Stimulated activated naive B cell treated with anti-CD40 and anti-IgM and Interleukin-4, amounts not matched to agents 10 μg/mL and 1 μg/mL and 100 μg/mL, for 72 hours (primary cell): ENCODE measurements at regions not wholly inside any gene's neighbourhood (a gene's known extent, or its start where the extent isn't known, plus 50 kb on each side); places are given as distances from the start of the nearest gene placed in this dataset.

Experiments used
- ATAC-seq, 2 donors: fragments of 150-1000 bp; cut with Tn5 transposase; replicated peaks; 2 replicates each; pipeline ENCODE4 v1.10.0; 2021; ENCODE audit warnings: moderate library complexity in 1 of 2
- DNase-seq: peaks from one replicate; pipeline ENCODE4 v3.0.0; 2021
- H3K27ac Mint-ChIP-seq: one replicate; pipeline ENCODE4 v1.8.0; 2022; ENCODE audit warnings: mild to moderate bottlenecking, mixed read lengths
- H3K27me3 Mint-ChIP-seq, 2 donors: one replicate each; pipeline ENCODE4 v1.8.0; 2022; ENCODE audit warnings: mixed read lengths in 2 of 2
- H3K36me3 Mint-ChIP-seq, 2 donors: one replicate each; pipeline ENCODE4 v1.8.0; 2022; ENCODE audit warnings: mixed read lengths in 2 of 2, mild to moderate bottlenecking in 1 of 2
- H3K4me1 Mint-ChIP-seq, 2 donors: one replicate each; pipeline ENCODE4 v1.8.0; 2022; ENCODE audit warnings: mixed read lengths in 2 of 2, mild to moderate bottlenecking in 1 of 2
- H3K4me3 Mint-ChIP-seq, 2 donors: one replicate each; pipeline ENCODE4 v1.8.0; 2022; ENCODE audit warnings: mild to moderate bottlenecking in 2 of 2, mixed read lengths in 2 of 2, moderate library complexity in 1 of 2
- H3K9me3 Mint-ChIP-seq, 2 donors: one replicate each; pipeline ENCODE4 v1.8.0; 2022; ENCODE audit warnings: mixed read lengths in 2 of 2, mild to moderate bottlenecking in 1 of 2

DNA sequence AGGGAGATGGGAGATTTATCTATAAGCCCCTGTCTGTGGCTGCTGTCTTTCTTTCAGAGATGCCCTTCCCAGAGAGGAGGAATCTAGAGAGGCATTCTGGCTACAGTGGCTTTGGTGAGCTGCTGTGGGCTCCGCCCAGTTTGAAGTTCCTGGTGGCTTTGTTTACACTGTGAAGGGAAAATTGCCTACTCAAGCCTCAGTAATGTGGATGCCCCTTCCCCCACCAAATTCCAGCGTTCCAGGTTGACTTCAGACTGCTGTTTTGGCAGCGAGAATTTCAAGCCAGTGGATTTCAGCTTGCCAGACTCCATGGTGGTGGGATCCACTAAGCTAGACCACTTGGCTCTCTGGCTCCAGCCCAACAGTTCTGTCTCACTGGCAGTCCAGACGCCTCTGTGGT, 951.6 kb downstream of the CCSER2 start:
- Mint-ChIP-seq H3K27ac (no peak overlapping the region), H3K9me3 (peaks cover 0 to 3% of the 10 kb centered on the region in 2 donors), H3K27me3 (no peaks in the 10 kb centered on the region), H3K36me3 (no peaks in the 10 kb centered on the region), H3K4me3 (no peak overlapping the region), H3K4me1 (no peaks in the 10 kb centered on the region)
- ATAC-seq: no peak
- DNase-seq: no peak

DNA sequence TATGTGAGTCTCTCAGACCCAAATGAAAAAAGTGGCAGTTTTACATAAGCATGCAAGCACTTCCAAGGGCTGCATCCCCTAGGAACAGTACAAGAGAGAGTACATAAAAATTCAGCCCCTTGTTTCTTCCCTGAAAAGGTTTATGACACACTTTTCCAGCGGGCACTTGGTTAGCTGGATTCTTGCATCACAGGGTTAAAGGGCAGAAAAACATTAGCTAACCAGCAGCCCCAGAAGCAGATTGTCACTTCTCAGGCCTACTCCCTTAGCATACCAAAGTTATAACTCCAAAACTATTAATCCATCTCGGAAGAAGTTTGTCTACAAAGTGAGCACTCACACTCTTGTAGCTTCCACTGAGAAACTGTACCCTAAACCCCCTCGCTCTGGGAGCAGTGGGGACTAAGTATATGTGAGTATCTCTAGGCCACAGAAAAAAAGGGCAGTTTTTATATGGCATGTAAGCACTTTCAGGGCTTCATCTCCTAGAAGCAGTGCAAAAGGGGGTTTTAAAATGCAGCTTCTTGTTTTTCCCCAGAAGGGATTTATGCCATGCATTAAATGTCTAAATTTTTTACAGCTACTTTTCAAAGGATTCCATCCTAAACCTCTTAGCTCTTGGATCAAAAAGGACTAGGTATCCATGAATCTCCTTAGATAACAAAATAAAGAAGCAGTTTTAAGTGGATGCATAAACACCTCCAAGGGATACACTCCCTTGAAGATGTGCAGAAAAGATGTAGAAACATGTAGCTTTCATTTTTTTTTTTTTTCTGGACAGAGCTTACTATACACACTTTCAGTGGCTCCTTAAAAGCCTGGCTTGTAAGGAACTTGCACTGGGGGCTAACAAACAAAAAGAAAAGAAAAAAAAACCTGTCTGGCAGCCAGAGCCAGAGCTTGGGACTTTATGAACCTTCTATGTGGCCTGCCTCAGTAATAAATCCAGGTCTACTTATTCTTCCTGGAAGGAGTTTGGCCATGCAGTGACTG, 956.7 kb downstream of the CCSER2 start:
- Mint-ChIP-seq H3K4me1 (no peaks in the 10 kb centered on the region), H3K9me3 (peaks cover 0 to 2% of the 10 kb centered on the region in 2 donors), H3K27ac (no peak overlapping the region), H3K27me3 (no peaks in the 10 kb centered on the region), H3K36me3 (no peaks in the 10 kb centered on the region), H3K4me3 (no peak overlapping the region)
- ATAC-seq (no peak), DNase-seq (no peak)

DNA sequence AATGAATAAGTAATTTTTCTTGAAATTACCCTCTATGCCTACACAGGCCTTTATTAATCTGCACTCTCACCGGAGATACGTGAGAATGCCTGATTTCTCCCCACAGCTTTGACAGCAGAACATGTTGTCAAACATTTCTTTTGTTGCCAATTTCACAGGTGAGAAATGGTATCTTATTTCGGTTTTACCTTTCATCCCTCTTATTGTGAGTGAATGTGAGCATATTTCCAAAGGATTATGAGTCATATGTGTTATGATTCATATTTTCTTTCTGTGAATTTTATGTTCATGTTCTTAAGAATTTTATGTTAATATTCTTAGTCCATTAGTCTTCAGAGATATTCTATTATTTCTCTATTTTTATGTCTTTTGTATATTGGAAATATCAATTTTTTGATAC, 965.1 kb downstream of the CCSER2 start:
- H3K36me3 Mint-ChIP-seq: no peaks in the 10 kb centered on the region

DNA sequence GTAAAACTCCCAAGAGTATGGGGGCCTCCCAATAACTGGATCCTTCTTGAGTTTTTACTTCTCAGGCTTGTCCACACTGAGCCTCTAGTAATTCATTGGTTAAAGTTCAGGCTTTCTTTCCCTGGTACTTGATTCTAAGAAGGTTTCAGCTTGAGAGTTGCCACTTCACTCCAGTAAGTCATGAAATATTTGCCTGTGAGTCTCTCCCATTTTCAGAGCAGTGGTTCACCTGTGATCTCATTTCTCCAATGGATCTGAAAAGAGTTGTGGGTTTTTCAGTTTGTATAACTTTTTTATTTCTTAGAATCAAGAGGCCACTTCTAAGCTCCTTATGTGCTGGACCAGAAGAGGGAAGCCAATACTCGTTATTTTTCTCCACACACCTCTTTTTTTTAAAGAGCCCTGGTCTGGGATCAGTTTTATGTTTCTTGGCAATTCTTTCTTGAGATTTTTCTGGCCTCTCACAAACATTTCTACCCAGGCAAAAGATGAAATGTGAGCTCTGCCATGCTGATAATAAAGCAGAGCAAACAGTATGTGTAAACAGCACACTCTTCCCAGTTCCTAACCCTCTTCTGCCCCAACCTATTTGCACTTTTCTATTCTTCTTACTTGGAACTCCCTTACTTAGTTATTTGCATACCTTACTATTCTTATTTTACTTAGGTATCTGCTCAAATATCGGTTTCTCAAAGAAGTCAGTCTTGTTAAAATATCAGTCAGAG, 983.4 kb downstream of the CCSER2 start:
- H3K27me3 Mint-ChIP-seq: no peaks in the 10 kb centered on the region
- H3K4me1 Mint-ChIP-seq: no peaks in the 10 kb centered on the region
- no peaks in the 10 kb centered on the region for H3K36me3 Mint-ChIP-seq
- no peak overlapping the region for H3K27ac Mint-ChIP-seq
- peaks cover 0 to 4% of the 10 kb centered on the region in 2 donors for H3K9me3 Mint-ChIP-seq
- no peak for ATAC-seq
- no peak overlapping the region for H3K4me3 Mint-ChIP-seq
- DNase-seq: no peak

More for the DNA sequence above, 965.1 kb downstream of the CCSER2 start:
- no peak overlapping the region for H3K27ac Mint-ChIP-seq
- no peaks in the 10 kb centered on the region for H3K27me3 Mint-ChIP-seq
- DNase-seq: no peak
- H3K4me3 Mint-ChIP-seq: no peak overlapping the region
- no peaks in the 10 kb centered on the region for H3K4me1 Mint-ChIP-seq
- ATAC-seq: no peak
- H3K9me3 Mint-ChIP-seq: peaks cover 0 to 8% of the 10 kb centered on the region in 2 donors

DNA sequence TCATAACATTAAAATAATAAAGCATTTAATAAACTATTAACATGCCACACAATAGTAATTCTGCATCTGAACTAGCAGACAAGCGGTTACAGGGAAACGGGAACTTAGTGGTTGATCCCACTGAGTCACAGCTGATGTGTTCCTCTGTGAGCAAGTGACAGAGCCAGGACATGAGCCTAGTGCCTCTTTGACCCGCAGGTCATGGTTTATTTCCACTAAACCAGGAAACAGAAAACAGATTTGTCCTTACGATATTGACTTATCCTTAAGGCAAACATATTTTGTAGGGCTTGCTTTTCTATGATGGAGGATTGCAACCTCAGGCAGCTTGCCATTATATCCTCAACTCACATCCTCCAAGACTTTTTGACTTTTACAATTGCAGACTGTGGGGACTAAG, 987.3 kb downstream of the CCSER2 start:
- Mint-ChIP-seq H3K27me3 (no peaks in the 10 kb centered on the region), H3K27ac (no peak overlapping the region), H3K9me3 (peaks cover 0 to 5% of the 10 kb centered on the region in 2 donors), H3K36me3 (no peaks in the 10 kb centered on the region), H3K4me1 (no peaks in the 10 kb centered on the region), H3K4me3 (no peak overlapping the region)
- DNase-seq (no peak), ATAC-seq (no peak)

DNA sequence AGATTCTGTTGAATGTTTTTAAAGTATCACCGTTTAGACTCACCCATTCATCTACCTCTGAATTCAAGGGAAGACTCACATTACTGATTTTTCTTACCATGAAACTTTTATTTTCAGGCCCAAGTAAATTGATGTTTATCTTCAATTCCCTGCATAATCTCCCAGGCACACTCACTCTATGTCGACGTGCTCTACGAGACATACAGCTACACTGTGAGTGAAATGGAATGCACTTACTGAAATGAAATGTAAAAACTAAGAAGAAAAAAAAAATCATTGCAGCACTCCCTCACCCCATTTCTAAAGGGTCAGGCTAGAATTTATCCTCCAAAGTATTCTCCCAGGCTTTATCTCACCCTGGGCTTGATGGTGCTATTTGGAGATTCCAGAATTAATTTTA, 987.9 kb downstream of the CCSER2 start:
- Mint-ChIP-seq H3K27me3 (no peaks in the 10 kb centered on the region), H3K4me1 (no peaks in the 10 kb centered on the region), H3K27ac (no peak overlapping the region), H3K9me3 (peaks cover 0 to 5% of the 10 kb centered on the region in 2 donors), H3K4me3 (no peak overlapping the region), H3K36me3 (no peaks in the 10 kb centered on the region)
- ATAC-seq: no peak
- no peak for DNase-seq

DNA sequence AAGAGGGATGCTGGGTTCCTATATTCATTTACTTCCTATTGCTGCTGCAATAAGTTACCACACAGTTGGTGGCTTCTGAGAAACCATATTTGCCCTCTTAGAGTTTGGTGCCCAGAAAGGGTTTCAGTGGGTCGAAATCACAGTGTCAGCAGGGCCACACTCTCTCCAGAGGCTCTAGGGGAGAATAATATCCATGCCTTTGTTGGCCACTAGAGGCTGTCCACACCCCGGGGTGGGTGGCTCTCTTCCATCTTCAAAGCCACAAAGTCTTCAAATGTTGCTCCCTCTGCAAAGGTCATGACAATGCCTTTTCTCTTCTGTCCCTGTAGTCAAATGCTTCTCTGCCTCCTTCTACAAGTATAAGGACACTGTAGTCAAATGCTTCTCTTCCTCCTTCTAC, 989.4 kb downstream of the CCSER2 start:
- no peak overlapping the region for H3K27ac Mint-ChIP-seq
- H3K9me3 Mint-ChIP-seq: peaks cover 0 to 3% of the 10 kb centered on the region in 2 donors
- ATAC-seq (no peak), DNase-seq (no peak)
- H3K27me3 Mint-ChIP-seq: no peaks in the 10 kb centered on the region
- no peaks in the 10 kb centered on the region for H3K36me3 Mint-ChIP-seq
- H3K4me1 Mint-ChIP-seq: no peaks in the 10 kb centered on the region
- no peak overlapping the region for H3K4me3 Mint-ChIP-seq

DNA sequence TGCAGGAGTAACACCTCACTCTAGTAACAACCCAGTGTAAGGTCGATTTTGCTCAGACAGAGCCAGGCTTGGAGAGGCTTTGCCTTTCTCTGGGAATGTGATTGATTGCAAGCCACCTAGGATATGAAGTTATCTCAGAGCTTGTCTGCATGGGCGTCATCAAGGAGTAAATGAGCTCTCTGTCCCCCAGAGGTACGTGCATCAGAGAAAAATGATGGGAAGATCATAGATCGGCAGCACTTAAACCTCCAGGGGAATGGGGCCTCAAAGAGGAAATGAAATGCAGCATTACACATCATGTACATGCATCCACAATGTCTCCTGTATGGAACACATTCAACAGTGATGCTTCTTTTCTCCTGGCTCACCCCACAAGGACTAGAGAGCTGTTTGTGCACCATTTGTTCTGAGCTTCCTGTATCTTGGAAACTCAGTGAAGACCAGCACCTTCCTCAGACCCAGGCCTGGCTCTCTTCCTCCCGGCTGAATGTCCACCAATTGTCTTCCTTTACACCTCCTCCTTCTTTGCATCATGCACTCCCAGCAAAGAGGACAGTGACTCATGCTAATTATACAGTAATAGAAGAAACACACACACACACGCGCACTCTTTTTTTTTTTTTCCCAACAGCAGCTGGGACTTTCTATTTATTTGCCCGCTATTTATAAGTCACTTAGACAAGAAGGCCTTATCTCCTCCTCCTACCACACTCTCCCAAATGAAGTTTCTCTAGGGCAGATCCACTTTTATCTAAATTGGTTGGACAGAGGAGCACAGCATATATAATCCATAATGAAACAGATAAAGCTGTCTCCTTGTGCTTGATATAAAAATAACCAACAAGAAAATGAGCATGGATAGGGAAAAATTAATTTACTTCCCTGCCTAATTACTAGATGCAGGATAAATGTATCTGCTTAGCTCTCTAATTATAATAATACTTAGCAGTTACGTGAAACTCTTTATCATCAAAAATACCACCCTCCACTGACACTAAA, 990.7 kb downstream of the CCSER2 start:
- no peaks in the 10 kb centered on the region for H3K36me3 Mint-ChIP-seq
- H3K27me3 Mint-ChIP-seq: no peaks in the 10 kb centered on the region
- no peak for ATAC-seq
- DNase-seq: no peak
- H3K9me3 Mint-ChIP-seq: peaks cover 0 to 3% of the 10 kb centered on the region in 2 donors
- no peak overlapping the region for H3K4me3 Mint-ChIP-seq
- no peak overlapping the region for H3K27ac Mint-ChIP-seq
- H3K4me1 Mint-ChIP-seq: no peaks in the 10 kb centered on the region

DNA sequence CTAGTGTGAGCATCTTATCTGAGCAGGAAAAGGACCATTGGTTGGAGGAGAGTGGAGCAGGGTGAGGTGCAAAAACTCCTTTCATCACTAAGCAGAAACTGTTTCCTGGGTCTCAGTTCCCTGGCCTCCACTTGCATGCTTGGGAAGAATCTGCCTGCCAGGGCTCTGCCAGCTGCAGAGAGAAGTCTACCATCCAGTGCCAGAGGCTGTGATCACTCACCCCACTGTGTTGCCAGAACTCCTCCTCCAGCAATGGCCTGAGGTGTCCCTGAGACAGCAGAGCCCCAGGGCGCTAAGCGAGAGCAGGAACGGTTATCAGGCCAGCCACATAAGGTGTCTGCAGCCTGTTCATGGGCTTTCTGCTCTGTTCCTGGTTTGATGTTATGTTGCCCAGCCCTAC, 991.4 kb downstream of the CCSER2 start:
- no peak overlapping the region for H3K27ac Mint-ChIP-seq
- ATAC-seq (no peak), DNase-seq (no peak)
- H3K27me3 Mint-ChIP-seq: no peaks in the 10 kb centered on the region
- peaks cover 0 to 3% of the 10 kb centered on the region in 2 donors for H3K9me3 Mint-ChIP-seq
- H3K4me1 Mint-ChIP-seq: no peaks in the 10 kb centered on the region
- H3K36me3 Mint-ChIP-seq: no peaks in the 10 kb centered on the region
- no peak overlapping the region for H3K4me3 Mint-ChIP-seq

DNA sequence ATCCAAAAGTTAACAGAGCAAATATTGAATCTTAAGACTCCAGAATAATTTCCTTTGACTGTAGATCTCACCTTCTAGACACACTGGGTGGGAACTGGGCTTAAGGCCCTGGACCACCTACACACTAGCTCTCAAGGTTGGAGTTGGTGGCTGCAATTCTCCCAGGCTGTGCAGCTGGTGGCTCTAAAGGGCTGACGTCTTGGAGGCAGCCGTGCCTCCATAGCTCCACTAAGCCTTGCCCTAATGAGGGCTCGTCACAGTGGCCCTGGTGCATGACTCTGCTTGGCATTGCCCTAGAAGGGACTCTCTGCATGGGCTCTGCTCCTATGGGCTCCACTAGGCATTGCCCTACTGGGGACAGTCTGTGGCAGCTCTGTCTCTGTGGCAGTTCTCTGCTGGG, 1005.2 kb downstream of the CCSER2 start:
- no peak overlapping the region for H3K4me3 Mint-ChIP-seq
- H3K27me3 Mint-ChIP-seq: no peaks in the 10 kb centered on the region
- no peaks in the 10 kb centered on the region for H3K9me3 Mint-ChIP-seq
- ATAC-seq (no peak), DNase-seq (no peak)
- H3K4me1 Mint-ChIP-seq: no peaks in the 10 kb centered on the region
- no peak overlapping the region for H3K27ac Mint-ChIP-seq
- no peaks in the 10 kb centered on the region for H3K36me3 Mint-ChIP-seq

DNA sequence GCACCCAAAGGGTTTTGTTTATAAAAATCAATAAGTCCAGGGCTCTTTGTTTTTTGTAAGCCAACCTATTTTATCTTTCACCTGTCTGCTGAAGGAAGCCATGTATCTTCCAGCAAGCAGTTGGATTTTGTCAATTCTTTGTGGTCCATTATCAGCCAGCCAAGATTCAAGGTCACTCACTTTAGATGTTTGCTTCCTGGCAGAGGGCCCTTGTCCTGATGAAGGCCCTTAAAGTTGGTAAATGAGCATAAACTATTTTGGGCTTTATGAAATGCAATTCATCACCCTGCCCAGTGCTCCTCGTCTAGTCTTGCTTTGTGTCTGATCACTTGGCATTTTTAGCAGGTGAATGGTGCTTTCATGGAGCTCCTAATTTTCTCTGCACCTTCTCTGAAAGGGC, 1004.2 kb downstream of the GRID1 start:
- H3K27me3 Mint-ChIP-seq: no peaks in the 10 kb centered on the region
- H3K4me3 Mint-ChIP-seq: no peak overlapping the region
- no peaks in the 10 kb centered on the region for H3K4me1 Mint-ChIP-seq
- no peaks in the 10 kb centered on the region for H3K36me3 Mint-ChIP-seq
- ATAC-seq (no peak), DNase-seq (no peak)
- H3K9me3 Mint-ChIP-seq: peaks cover 0 to 4% of the 10 kb centered on the region in 2 donors
- no peak overlapping the region for H3K27ac Mint-ChIP-seq

DNA sequence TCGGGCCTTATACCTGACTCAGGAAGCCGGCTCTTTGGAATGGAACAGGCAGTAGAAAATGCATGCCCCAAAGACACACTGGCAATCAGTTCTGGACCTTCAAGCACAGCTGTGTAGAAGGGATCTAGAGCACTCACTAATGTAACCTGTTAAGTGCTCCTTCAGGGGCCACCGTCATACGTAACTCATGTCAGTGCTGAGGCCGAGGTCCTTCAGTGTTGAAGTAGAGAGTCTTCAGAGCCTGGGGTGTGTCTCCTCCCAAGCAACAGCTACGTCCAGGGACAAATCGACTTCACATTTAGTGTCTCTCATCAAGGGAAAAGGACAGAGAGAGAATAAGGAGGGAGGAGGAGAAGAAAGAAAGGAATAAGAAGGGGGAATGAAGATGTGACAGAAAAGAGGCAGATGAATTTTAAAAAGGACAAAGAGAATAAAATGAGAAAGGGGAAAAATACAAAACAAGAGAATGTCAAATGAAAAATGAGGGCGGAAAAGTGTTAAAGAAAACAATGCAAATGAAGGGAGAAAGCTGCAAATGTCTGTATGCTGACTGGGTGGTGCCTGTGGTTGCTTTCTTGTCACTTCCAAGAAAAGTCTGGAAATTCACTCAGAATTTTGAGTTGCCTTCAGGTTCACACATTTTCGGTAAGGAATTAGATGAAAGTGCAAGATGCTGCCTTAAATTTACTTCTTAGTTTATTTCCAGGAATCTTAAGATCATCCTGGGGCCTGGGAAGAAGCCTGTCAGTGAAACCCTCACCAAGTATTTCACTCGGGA, 989.4 kb downstream of the GRID1 start:
- H3K4me1 Mint-ChIP-seq: no peaks in the 10 kb centered on the region

DNA sequence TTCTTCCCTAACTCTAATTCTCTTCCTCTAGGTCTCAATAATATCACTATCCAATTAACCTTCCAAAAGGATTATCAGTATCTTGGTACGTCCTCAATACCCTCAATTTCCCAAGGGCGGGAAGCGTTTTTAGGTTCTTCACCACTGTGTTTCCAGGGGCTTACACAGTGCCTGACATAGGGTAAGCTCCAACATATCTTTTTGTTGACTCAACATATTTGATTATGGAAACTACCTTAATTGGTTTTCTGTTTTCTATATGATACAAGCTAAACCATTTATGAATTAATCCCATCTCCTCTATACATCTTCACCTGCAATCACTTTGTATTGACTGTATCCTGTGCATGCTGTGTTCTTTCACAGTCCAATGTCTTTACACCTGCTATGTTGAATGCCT, 987.3 kb downstream of the GRID1 start:
- peaks cover 0 to 4% of the 10 kb centered on the region in 2 donors for H3K9me3 Mint-ChIP-seq

More for the DNA sequence above, 989.4 kb downstream of the GRID1 start:
- no peak for DNase-seq
- no peak overlapping the region for H3K27ac Mint-ChIP-seq
- no peaks in the 10 kb centered on the region for H3K36me3 Mint-ChIP-seq
- no peak overlapping the region for H3K4me3 Mint-ChIP-seq
- H3K9me3 Mint-ChIP-seq: peaks cover 0 to 4% of the 10 kb centered on the region in 2 donors
- no peaks in the 10 kb centered on the region for H3K27me3 Mint-ChIP-seq
- ATAC-seq: no peak

More for the DNA sequence above, 987.3 kb downstream of the GRID1 start:
- no peak overlapping the region for H3K4me3 Mint-ChIP-seq
- H3K4me1 Mint-ChIP-seq: no peaks in the 10 kb centered on the region
- no peaks in the 10 kb centered on the region for H3K36me3 Mint-ChIP-seq
- ATAC-seq (no peak), DNase-seq (no peak)
- H3K27me3 Mint-ChIP-seq: no peaks in the 10 kb centered on the region
- no peak overlapping the region for H3K27ac Mint-ChIP-seq
